SK-N-SH (cell line): ENCODE measurements at regions not wholly inside any gene's neighbourhood (a gene's known extent, or its start where the extent isn't known, plus 50 kb on each side); places are given as distances from the start of the nearest gene placed in this dataset.

Source experiments
- CHD2 ChIP-seq: fragments of 150-350 bp; IDR thresholded peaks from 2 replicates; pipeline ENCODE4 v1.6.1; 2018; ENCODE audit warnings: low read length; ENCODE audit not compliant: partially characterized antibody
- CTCF ChIP-seq: fragments of 200-600 bp; sonication (generic); IDR thresholded peaks from 2 replicates; pipeline ENCODE4 v1.6.1; 2017; ENCODE audit warnings: antibody characterized with exemption, mild to moderate bottlenecking, moderate library complexity

GRCh38 chr11:135015966-135016365 lies 603.9 kb upstream of the B3GAT1 start:
- TF ChIP-seq CTCF = no peak
- TF ChIP-seq CHD2 = no peak
